ENCODE measurements at regions not wholly inside any gene's neighbourhood (a gene's known extent, or its start where the extent isn't known, plus 50 kb on each side); places are given as distances from the start of the nearest gene placed in this dataset.

GRCh38 chr21:20741445-20741844 is 256.8 kb upstream of the NCAM2 start:
- TF ChIP-seq EP300 (IDR thresholded peaks at IDR 0.05) = no peak
- TF ChIP-seq POLR2AphosphoS5 (IDR thresholded peaks at IDR 0.05) = no peak

Data from gastroesophageal sphincter (tissue), 2 donors.